ENCODE measurements at regions not wholly inside any gene's neighbourhood (a gene's known extent, or its start where the extent isn't known, plus 50 kb on each side); places are given as distances from the start of the nearest gene placed in this dataset.

DNA sequence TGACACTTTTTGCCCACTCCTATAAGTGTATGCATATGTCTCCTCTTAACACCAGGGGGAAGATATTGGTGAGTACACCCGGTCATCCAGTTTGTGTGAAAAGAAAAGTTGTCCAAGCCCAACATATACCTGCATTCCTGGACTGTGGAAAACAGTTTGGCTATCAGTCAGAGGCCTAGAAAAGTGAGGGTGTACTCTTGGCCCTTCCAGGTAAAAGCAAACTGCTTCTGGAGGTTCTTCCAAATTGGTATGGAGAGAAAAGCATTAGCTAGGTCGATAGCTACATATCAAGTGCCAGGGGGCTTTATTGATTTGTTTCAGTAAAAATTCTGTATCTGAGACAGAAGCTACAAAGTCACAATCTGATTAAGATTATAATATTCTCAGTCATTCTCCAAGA is 144.0 kb downstream of the SPTSSA start:
- H3K27me3 Mint-ChIP-seq, result peaks cover 33% of the 10 kb centered on the region
- DNase-seq, result no peak
- no peaks in the 10 kb centered on the region for H3K36me3 Mint-ChIP-seq (ENCODE audit: low read depth)
- no peak overlapping the region for H3K27ac ChIP-seq (ENCODE audit: low read depth in 1 of 2, low read length in 2 of 2)
- CTCF ChIA-PET, result interaction anchor here (1.6 kb wide), 1 partner anchor 14 kb away, joined by 6 read pairs; no protein-coding TSS in a partner anchor
- H3K4me1 Mint-ChIP-seq (ENCODE audit: low read depth), result no peaks in the 10 kb centered on the region
- no peak for ATAC-seq (ENCODE audit: poor library complexity)
- H3K9me3 ChIP-seq (ENCODE audit: control insufficient read depth in 1 of 2, insufficient read depth in 1 of 2, low read length in 2 of 2), result no peaks in the 10 kb centered on the region
- TF ChIP-seq, protein P1, sequence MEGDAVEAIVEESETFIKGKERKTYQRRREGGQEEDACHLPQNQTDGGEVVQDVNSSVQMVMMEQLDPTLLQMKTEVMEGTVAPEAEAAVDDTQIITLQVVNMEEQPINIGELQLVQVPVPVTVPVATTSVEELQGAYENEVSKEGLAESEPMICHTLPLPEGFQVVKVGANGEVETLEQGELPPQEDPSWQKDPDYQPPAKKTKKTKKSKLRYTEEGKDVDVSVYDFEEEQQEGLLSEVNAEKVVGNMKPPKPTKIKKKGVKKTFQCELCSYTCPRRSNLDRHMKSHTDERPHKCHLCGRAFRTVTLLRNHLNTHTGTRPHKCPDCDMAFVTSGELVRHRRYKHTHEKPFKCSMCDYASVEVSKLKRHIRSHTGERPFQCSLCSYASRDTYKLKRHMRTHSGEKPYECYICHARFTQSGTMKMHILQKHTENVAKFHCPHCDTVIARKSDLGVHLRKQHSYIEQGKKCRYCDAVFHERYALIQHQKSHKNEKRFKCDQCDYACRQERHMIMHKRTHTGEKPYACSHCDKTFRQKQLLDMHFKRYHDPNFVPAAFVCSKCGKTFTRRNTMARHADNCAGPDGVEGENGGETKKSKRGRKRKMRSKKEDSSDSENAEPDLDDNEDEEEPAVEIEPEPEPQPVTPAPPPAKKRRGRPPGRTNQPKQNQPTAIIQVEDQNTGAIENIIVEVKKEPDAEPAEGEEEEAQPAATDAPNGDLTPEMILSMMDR (IDR thresholded peaks at IDR 0.05), result no peak
- H3K36me3 ChIP-seq (ENCODE audit: insufficient read depth, low read length), result no peaks in the 10 kb centered on the region
- POLR2A ChIA-PET, result no interaction called here
- H3K27me3 ChIP-seq (ENCODE audit: control insufficient read depth in 1 of 2, insufficient read depth in 2 of 2, low read length in 2 of 2), result no peaks in the 10 kb centered on the region
- H3K27ac Mint-ChIP-seq, result no peak overlapping the region
- no peak overlapping the region for H3K4me3 ChIP-seq (ENCODE audit: low read length)
- intact Hi-C loops (cut with DNase I, micrococcal nuclease), result no loop called here
- H3K4me3 Mint-ChIP-seq, result no peak overlapping the region
- H3K9me3 Mint-ChIP-seq, result no peaks in the 10 kb centered on the region
- H3K4me1 ChIP-seq (ENCODE audit: insufficient read depth, low read length), result peaks cover 2% of the 10 kb centered on the region

DNA sequence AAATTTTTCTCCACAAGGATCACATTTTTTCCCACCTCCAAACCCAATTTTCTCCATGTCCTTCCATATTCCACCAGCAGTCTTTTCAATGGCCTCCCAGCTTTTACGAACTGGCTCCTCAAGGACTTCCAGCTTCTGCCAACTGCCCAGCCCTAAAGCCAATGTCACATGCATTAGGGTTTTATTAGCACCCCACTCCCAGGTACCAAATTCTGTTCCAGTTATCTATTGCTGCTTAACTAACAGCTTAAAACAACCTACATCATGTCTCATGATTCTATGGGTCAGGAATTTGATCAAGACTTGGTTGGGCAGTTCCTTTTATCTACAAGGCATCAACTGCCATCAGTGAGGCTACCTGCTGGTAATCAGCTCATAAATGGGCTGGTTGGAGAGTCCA is 151.3 kb downstream of the SPTSSA start:
- ATAC-seq (ENCODE audit: poor library complexity) (no peak), DNase-seq (no peak)
- intact Hi-C loops (cut with DNase I, micrococcal nuclease), result no loop called here
- peaks cover 48% of the 10 kb centered on the region for H3K27me3 Mint-ChIP-seq
- peaks cover 2% of the 10 kb centered on the region for H3K9me3 Mint-ChIP-seq
- Histone ChIP-seq H3K4me3 (ENCODE audit: low read length) (no peak overlapping the region), H3K36me3 (ENCODE audit: insufficient read depth, low read length) (no peaks in the 10 kb centered on the region), H3K9me3 (ENCODE audit: control insufficient read depth in 1 of 2, insufficient read depth in 1 of 2, low read length in 2 of 2) (no peaks in the 10 kb centered on the region), H3K4me1 (ENCODE audit: insufficient read depth, low read length) (no peaks in the 10 kb centered on the region), H3K27ac (ENCODE audit: low read depth in 1 of 2, low read length in 2 of 2) (no peak overlapping the region), H3K27me3 (ENCODE audit: control insufficient read depth in 1 of 2, insufficient read depth in 2 of 2, low read length in 2 of 2) (peaks cover 4 to 5% of the 10 kb centered on the region in 2 experiments)
- POLR2A ChIA-PET, result no interaction called here
- no peak overlapping the region for H3K4me3 Mint-ChIP-seq
- no peak overlapping the region for H3K27ac Mint-ChIP-seq
- no peaks in the 10 kb centered on the region for H3K36me3 Mint-ChIP-seq (ENCODE audit: low read depth)
- TF ChIP-seq, protein P1 (IDR thresholded peaks at IDR 0.05), result no peak
- no peaks in the 10 kb centered on the region for H3K4me1 Mint-ChIP-seq (ENCODE audit: low read depth)
- CTCF ChIA-PET, result no interaction called here

DNA sequence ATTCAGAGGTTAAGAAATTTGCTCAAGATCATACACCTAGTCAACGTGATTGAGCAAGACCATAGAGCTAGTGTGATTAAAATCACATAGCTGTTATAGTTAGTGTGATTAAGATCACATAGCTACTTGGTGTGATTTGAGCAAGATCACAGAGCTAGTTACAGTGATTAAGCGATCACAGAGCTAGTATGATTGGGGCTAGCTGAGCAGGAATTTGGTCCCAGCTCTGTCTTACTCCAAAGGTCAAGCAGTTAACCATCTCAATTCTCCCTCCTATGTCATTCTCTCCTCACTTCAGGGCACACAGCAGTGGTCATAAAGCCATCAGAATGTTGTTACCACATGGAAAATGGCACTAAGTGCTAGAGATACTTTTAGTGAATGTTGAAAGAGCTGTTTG is 158.2 kb downstream of the SPTSSA start:
- Mint-ChIP-seq H3K27ac (no peak overlapping the region), H3K4me1 (ENCODE audit: low read depth) (no peaks in the 10 kb centered on the region), H3K4me3 (no peak overlapping the region), H3K9me3 (no peaks in the 10 kb centered on the region), H3K27me3 (peaks cover 16% of the 10 kb centered on the region), H3K36me3 (ENCODE audit: low read depth) (no peaks in the 10 kb centered on the region)
- no peak overlapping the region for H3K4me3 ChIP-seq (ENCODE audit: low read length)
- CTCF ChIA-PET, result interaction anchor here (1.5 to 1.6 kb wide), 2 partner anchors 19 to 28 kb away, joined by 4 to 5 read pairs; no protein-coding TSS in a partner anchor
- H3K9me3 ChIP-seq (ENCODE audit: control insufficient read depth in 1 of 2, insufficient read depth in 1 of 2, low read length in 2 of 2), result no peaks in the 10 kb centered on the region
- no peaks in the 10 kb centered on the region for H3K4me1 ChIP-seq (ENCODE audit: insufficient read depth, low read length)
- ATAC-seq (ENCODE audit: poor library complexity) (no peak), DNase-seq (no peak)
- intact Hi-C loops (cut with DNase I, micrococcal nuclease), result no loop called here
- POLR2A ChIA-PET, result no interaction called here
- no peaks in the 10 kb centered on the region for H3K27me3 ChIP-seq (ENCODE audit: control insufficient read depth in 1 of 2, insufficient read depth in 2 of 2, low read length in 2 of 2)
- TF ChIP-seq, protein P1 (IDR thresholded peaks at IDR 0.05), result no peak
- no peaks in the 10 kb centered on the region for H3K36me3 ChIP-seq (ENCODE audit: insufficient read depth, low read length)
- H3K27ac ChIP-seq (ENCODE audit: low read depth in 1 of 2, low read length in 2 of 2), result no peak overlapping the region
